ENCODE measurements at regions not wholly inside any gene's neighbourhood (a gene's known extent, or its start where the extent isn't known, plus 50 kb on each side); places are given as distances from the start of the nearest gene placed in this dataset.

GRCh38 chr10:37436357-37436756, 311.0 kb downstream of the ANKRD30A start:
- 54% methylated on average over 2 of the region's 2 CpGs for WGBS
- TF ChIP-seq YY1 (IDR thresholded peaks at IDR 0.05) (no peak), HNF4G (IDR thresholded peaks at IDR 0.05) (no peak), HNF4A (conservative IDR thresholded peaks at IDR 0.05) (no peak), RAD21 (IDR thresholded peaks at IDR 0.05) (no peak), ZBTB33 (IDR thresholded peaks at IDR 0.05) (no peak), FOXA2 (IDR thresholded peaks at IDR 0.05) (no peak), GABPA (IDR thresholded peaks at IDR 0.05 in 1 of 2, conservative IDR thresholded peaks at IDR 0.05 in 1 of 2) (no peak), REST (IDR thresholded peaks at IDR 0.05) (no peak), FOXA1 (IDR thresholded peaks at IDR 0.05) (no peak)
- no peak for DNase-seq (ENCODE audit: low spot score)
- H3K9ac ChIP-seq (ENCODE audit: low read depth in 1 of 2, low read length in 2 of 2), result no peak overlapping the region
- H3K27me3 ChIP-seq (ENCODE audit: control insufficient read depth in 4 of 4, insufficient read depth in 4 of 4, low read length in 3 of 4), result peaks cover 0 to 4% (median 0%) of the 10 kb centered on the region in 4 donors
- H3K4me3 ChIP-seq (ENCODE audit: low read depth in 1 of 3, low read length in 3 of 3), result no peak overlapping the region
- no peaks in the 10 kb centered on the region for H3K9me3 ChIP-seq (ENCODE audit: control insufficient read depth in 4 of 4, low read length in 3 of 4)
- no peaks in the 10 kb centered on the region for H3K36me3 ChIP-seq (ENCODE audit: control insufficient read depth in 4 of 4, insufficient read depth in 3 of 4, low read depth in 1 of 4, low read length in 3 of 4)
- H3K27ac ChIP-seq (ENCODE audit: low read depth in 1 of 2, low read length in 2 of 2), result no peak overlapping the region
- H3K4me1 ChIP-seq (ENCODE audit: control insufficient read depth in 4 of 4, insufficient read depth in 4 of 4, low read length in 3 of 4), result no peaks in the 10 kb centered on the region

GRCh38 chr10:37434091-37434490, 308.7 kb downstream of the ANKRD30A start:
- DNase-seq (ENCODE audit: low spot score), result no peak
- WGBS, result 43% methylated on average over 2 of the region's 2 CpGs
- H3K4me1 ChIP-seq (ENCODE audit: control insufficient read depth in 4 of 4, insufficient read depth in 4 of 4, low read length in 3 of 4), result no peaks in the 10 kb centered on the region
- no peaks in the 10 kb centered on the region for H3K36me3 ChIP-seq (ENCODE audit: control insufficient read depth in 4 of 4, insufficient read depth in 3 of 4, low read depth in 1 of 4, low read length in 3 of 4)
- no peak overlapping the region for H3K4me3 ChIP-seq (ENCODE audit: low read depth in 1 of 3, low read length in 3 of 3)
- H3K27ac ChIP-seq (ENCODE audit: low read depth in 1 of 2, low read length in 2 of 2), result no peak overlapping the region
- no peak overlapping the region for H3K9ac ChIP-seq (ENCODE audit: low read depth in 1 of 2, low read length in 2 of 2)
- TF ChIP-seq ZBTB33 (IDR thresholded peaks at IDR 0.05), result no peak
- TF ChIP-seq FOXA2 (IDR thresholded peaks at IDR 0.05), result no peak
- TF ChIP-seq MAX (IDR thresholded peaks at IDR 0.05), result no peak
- TF ChIP-seq CTCF (IDR thresholded peaks at IDR 0.05; ENCODE audit: low read depth, low read length, missing input control), result peak; percentile 7
- no peak for TF ChIP-seq JUND (IDR thresholded peaks at IDR 0.05)
- no peak for TF ChIP-seq FOXA1 (IDR thresholded peaks at IDR 0.05)
- no peak for TF ChIP-seq SP1 (IDR thresholded peaks at IDR 0.05)
- TF ChIP-seq RXRA (IDR thresholded peaks at IDR 0.05), result no peak
- TF ChIP-seq RAD21 (IDR thresholded peaks at IDR 0.05), result peak; percentile 17 to 25
- peaks cover 0 to 4% (median 0%) of the 10 kb centered on the region in 4 donors for H3K27me3 ChIP-seq (ENCODE audit: control insufficient read depth in 4 of 4, insufficient read depth in 4 of 4, low read length in 3 of 4)
- no peaks in the 10 kb centered on the region for H3K9me3 ChIP-seq (ENCODE audit: control insufficient read depth in 4 of 4, low read length in 3 of 4)

Measured in liver (tissue), 8 donors.